HepG2 (cell line): ENCODE measurements at regions not wholly inside any gene's neighbourhood (a gene's known extent, or its start where the extent isn't known, plus 50 kb on each side); places are given as distances from the start of the nearest gene placed in this dataset.

Experiments
- ATAC-seq: fragments of 200-7000 bp; cut with Tn5 transposase; 3 replicates; pipeline ENCODE4 v1.9.1; 2020; ENCODE audit warnings: mild to moderate bottlenecking, moderate library complexity
- BruUV-seq: library from RNA; stranded (reverse); fragments of 400-500 nt; replicated peaks from 2 replicates; lab custom pipeline; 2021; lab: Mats Ljungman, UMichigan
- CTCF ChIA-PET: fragments of 300-600 bp; formaldehyde crosslinking; extraction: SDS; loops from one replicate; lab custom pipeline; 2021; ENCODE audit warnings: low total read pairs, inconsistent platforms, low intra/inter-chr PET ratio; lab: Yijun Ruan, JAX
- POLR2A ChIA-PET: fragments of 350-600 bp; sonication (Branson Sonifier 250); formaldehyde crosslinking; loops from one replicate; lab custom pipeline; 2020; ENCODE audit warnings: antibody characterized with exemption, inconsistent platforms; lab: Yijun Ruan, JAX
- DNase-seq: peaks from one replicate; pipeline ENCODE4 v3.0.0-alpha.2; 2015; ENCODE audit warnings: low spot score
- FAIRE-seq: peaks from 3 replicates; lab custom pipeline; 2011; peaks lifted over from hg19 to GRCh38; lab: Jason Lieb, UNC
- H2AFZ ChIP-seq: one replicate; pipeline ENCODE4 v1.6.1; 2011; ENCODE audit warnings: low read length, inconsistent platforms
- H3K27ac ChIP-seq: fragments of 300-600 bp; 3 replicates; pipeline ENCODE4 v1.8.0; 2011; ENCODE audit warnings: mixed run types, mild to moderate bottlenecking, mixed read lengths, low read length, inconsistent platforms; ENCODE audit not compliant: insufficient read depth; ENCODE audit errors: extremely low read length
- H3K27me3 ChIP-seq, 2 experiments: fragments of 200-600 bp in 1 of 2; 2 replicates in 1 of 2; 3 replicates in 1 of 2; pipeline versions ENCODE4 v1.6.0 to v1.8.0; 2011; ENCODE audit warnings: low read length in 2 of 2, mild to moderate bottlenecking in 2 of 2, moderate library complexity in 2 of 2, inconsistent platforms in 1 of 2; ENCODE audit not compliant: insufficient read depth in 2 of 2, control insufficient read depth in 1 of 2
- H3K36me3 ChIP-seq, 2 experiments: fragments of 200-600 bp in 1 of 2; replicated peaks in 1 of 2; 2 replicates in 1 of 2; 3 replicates in 1 of 2; pipeline versions ENCODE4 v1.5.1 to v1.8.0; 2011; ENCODE audit warnings: low read length in 2 of 2, inconsistent platforms in 1 of 2; ENCODE audit not compliant: insufficient read depth in 2 of 2, control insufficient read depth in 1 of 2
- H3K4me1 ChIP-seq: 2 replicates; pipeline ENCODE4 v1.5.1; 2012; ENCODE audit warnings: low read length, inconsistent platforms; ENCODE audit not compliant: insufficient read depth
- H3K4me2 ChIP-seq: 2 replicates; pipeline ENCODE4 v1.6.0; 2011; ENCODE audit warnings: low read depth, low read length, inconsistent platforms
- H3K4me3 ChIP-seq, 3 experiments: fragments of 200-600 bp in 1 of 3; sonication (generic), shearing (Covaris generic) in 1 of 3; replicated peaks in 1 of 3; 2 replicates each; pipeline ENCODE4 v1.5.1; 2011 to 2016; ENCODE audit warnings: low read length in 3 of 3, inconsistent platforms in 2 of 3, low read depth in 2 of 3, mild to moderate bottlenecking in 2 of 3, control low read depth in 1 of 3, mixed read lengths in 1 of 3; ENCODE audit not compliant: insufficient read depth in 1 of 3
- H3K79me2 ChIP-seq: one replicate; pipeline ENCODE4 v1.6.1; 2011; ENCODE audit warnings: low read length, inconsistent platforms; ENCODE audit not compliant: insufficient read depth
- H3K9ac ChIP-seq: 2 replicates; pipeline ENCODE4 v1.6.0; 2011; ENCODE audit warnings: mild to moderate bottlenecking, low read depth, low read length, inconsistent platforms; ENCODE audit not compliant: insufficient read depth
- H3K9me3 ChIP-seq: 2 replicates; pipeline ENCODE4 v1.5.1; 2012; ENCODE audit warnings: mild to moderate bottlenecking, low read length
- H4K20me1 ChIP-seq: 2 replicates; pipeline ENCODE4 v1.6.0; 2011; ENCODE audit warnings: inconsistent platforms, mild to moderate bottlenecking, low read length, moderate library complexity; ENCODE audit not compliant: insufficient read depth
- ATF1 ChIP-seq: IDR thresholded peaks from 2 replicates; pipeline ENCODE4 v1.6.1; 2016; ENCODE audit warnings: mild to moderate bottlenecking, control low read depth
- CBFB ChIP-seq: sonication (generic); formaldehyde crosslinking; IDR thresholded peaks from 2 replicates; pipeline ENCODE4 v1.4.0; 2020; ENCODE audit warnings: missing genetic modification reagents
- CBX2 ChIP-seq, 2 experiments: fragments of 200-600 bp in 1 of 2; sonication (generic); formaldehyde crosslinking in 1 of 2; IDR thresholded peaks; 2 replicates each; pipeline versions ENCODE4 v1.7.0 to v1.8.1; 2018 to 2022; ENCODE audit warnings: low read depth in 2 of 2, low read length in 1 of 2, mild to moderate bottlenecking in 1 of 2, missing genetic modification reagents in 1 of 2
- FLYWCH1 ChIP-seq: sonication (generic); formaldehyde crosslinking; IDR thresholded peaks from 2 replicates; pipeline ENCODE4 v1.8.1; 2023; ENCODE audit warnings: mild to moderate bottlenecking, missing genetic modification reagents
- FOSL1 ChIP-seq: sonication (generic); formaldehyde crosslinking; IDR thresholded peaks from 2 replicates; pipeline ENCODE4 v1.9.0; 2021; ENCODE audit warnings: missing genetic modification reagents, borderline replicate concordance
- HOXA5 ChIP-seq: sonication (generic); formaldehyde crosslinking; IDR thresholded peaks from 2 replicates; pipeline ENCODE4 v1.4.0; 2020; ENCODE audit warnings: missing genetic modification reagents
- MXD4 ChIP-seq: IDR thresholded peaks from 2 replicates; pipeline ENCODE4 v1.6.1; 2016; ENCODE audit warnings: mild to moderate bottlenecking, missing biosample characterization, missing genetic modification reagents
- MYPOP ChIP-seq: sonication (generic); formaldehyde crosslinking; IDR thresholded peaks from 2 replicates; pipeline ENCODE4 v1.8.1; 2023; ENCODE audit warnings: mild to moderate bottlenecking, moderate library complexity, missing genetic modification reagents
- SNAI1 ChIP-seq: sonication (generic); formaldehyde crosslinking; IDR thresholded peaks from 2 replicates; pipeline ENCODE4 v1.5.0; 2020; ENCODE audit warnings: mild to moderate bottlenecking, missing genetic modification reagents, borderline replicate concordance
- U2AF1 ChIP-seq: fragments of 200-400 bp; formaldehyde crosslinking; optimal IDR thresholded peaks from 2 replicates; pipeline ENCODE3; 2017; ENCODE audit warnings: mild to moderate bottlenecking, low read depth, low read length
- ZBTB1 ChIP-seq: sonication (generic); formaldehyde crosslinking; IDR thresholded peaks from 2 replicates; pipeline ENCODE4 v1.4.0; 2020; ENCODE audit warnings: missing genetic modification reagents, borderline replicate concordance
- ZNF275 ChIP-seq: sonication (generic); formaldehyde crosslinking; IDR thresholded peaks from 2 replicates; pipeline ENCODE4 v1.8.0; 2022; ENCODE audit warnings: missing genetic modification reagents, mild to moderate bottlenecking, inconsistent platforms, borderline replicate concordance
- ZSCAN12 ChIP-seq: sonication (generic); formaldehyde crosslinking; IDR thresholded peaks from 2 replicates; pipeline ENCODE4 v1.9.0; 2021; ENCODE audit warnings: mild to moderate bottlenecking, missing genetic modification reagents
- ZUFSP ChIP-seq: sonication (generic); formaldehyde crosslinking; IDR thresholded peaks from 2 replicates; pipeline ENCODE4 v1.9.0; 2021; ENCODE audit warnings: missing genetic modification reagents, mild to moderate bottlenecking, borderline replicate concordance
- WGBS: methylation state at CpG from one replicate; pipeline ENCODE4 v1.1.6; 2017; ENCODE audit warnings: low lambda C conversion rate; 5-methylcytosine and 5-hydroxymethylcytosine counted together
- in situ Hi-C: cut with HindIII; loops from 2 replicates; pipeline ENCODE4 v1.10.0; 2017; ENCODE audit warnings: low pct_unique_long_range_greater_than_20kb; ENCODE audit not compliant: extremely low pct_ligation_motif_present
- intact Hi-C: fragments of 100-400 bp; cut with micrococcal nuclease; formaldehyde crosslinking; loops from one replicate; pipeline ENCODE4 v1.10.0; 2022; ENCODE audit not compliant: unreplicated experiment

- in situ Hi-C loops, result loop anchor here (10.0 to 25.0 kb wide), 2 partner anchors 160 to 598 kb away; no protein-coding TSS in a partner anchor
Observed at GRCh38 chr18:22814329-22814703, 118.8 kb upstream of the RBBP8 start.

More at GRCh38 chr18:22814329-22814703, 118.8 kb upstream of the RBBP8 start:
- no peaks in the 10 kb centered on the region for H3K36me3 ChIP-seq
- BruUV-seq, result no TSS peak
- H3K79me2 ChIP-seq, result no peaks in the 10 kb centered on the region
- H2AFZ ChIP-seq, result no peak overlapping the region
- H4K20me1 ChIP-seq, result no peaks in the 10 kb centered on the region
- H3K9ac ChIP-seq, result no peak overlapping the region
- H3K9me3 ChIP-seq, result no peaks in the 10 kb centered on the region
- DNase-seq, result no peak
- 19% methylated on average over 4 of the region's 4 CpGs for WGBS
- POLR2A ChIA-PET, result no interaction called here
- ATAC-seq, result no peak
- H3K4me3 ChIP-seq, result no peak overlapping the region
- intact Hi-C loops, result no loop called here
- no peak for TF ChIP-seq ZSCAN12 (CRISPR knock-in tag)
- no peak for TF ChIP-seq SNAI1 (CRISPR knock-in tag)
- TF ChIP-seq ZNF275 (CRISPR knock-in tag), result no peak
- no peak for TF ChIP-seq CBX2 (IDR thresholded peaks at IDR 0.05; ENCODE audit: low read depth, low read length)
- no peak for TF ChIP-seq CBX2 (CRISPR knock-in tag; IDR thresholded peaks at IDR 0.05; ENCODE audit: low read depth)
- no peak for TF ChIP-seq HOXA5 (CRISPR knock-in tag)
- TF ChIP-seq ZUFSP (CRISPR knock-in tag), result no peak
- TF ChIP-seq ATF1 (CRISPR knock-in tag), result no peak
- no peak for TF ChIP-seq FOSL1 (CRISPR knock-in tag)
- TF ChIP-seq CBFB (CRISPR knock-in tag), result no peak
- no peak for TF ChIP-seq MYPOP (CRISPR knock-in tag)
- no peak for TF ChIP-seq MXD4 (CRISPR knock-in tag)
- TF ChIP-seq U2AF1, result no peak
- TF ChIP-seq FLYWCH1 (CRISPR knock-in tag), result no peak
- no peak for TF ChIP-seq ZBTB1
- no peak for FAIRE-seq
- H3K4me2 ChIP-seq, result no peak overlapping the region
- no peak overlapping the region for H3K27ac ChIP-seq
- CTCF ChIA-PET, result interaction anchor here (1.9 kb wide), 1 partner anchor 169 kb away, joined by 11 read pairs; no protein-coding TSS in a partner anchor
- H3K27me3 ChIP-seq, result no peaks in the 10 kb centered on the region
- H3K4me1 ChIP-seq, result peaks cover 10% of the 10 kb centered on the region
